LNCaP clone FGC (cell line): ENCODE measurements at regions not wholly inside any gene's neighbourhood (a gene's known extent, or its start where the extent isn't known, plus 50 kb on each side); places are given as distances from the start of the nearest gene placed in this dataset.

ENCODE experiments used
- DNase-seq: peaks from one replicate; pipeline ENCODE4 v3.0.0-alpha.2; 2011; ENCODE audit warnings: low read depth
- H3K4me3 ChIP-seq: 2 replicates; pipeline ENCODE4 v1.5.1; 2011; ENCODE audit warnings: mild to moderate bottlenecking, low read depth, low read length, control low read depth
- CTCF ChIP-seq: IDR thresholded peaks from 2 replicates; pipeline ENCODE4 v1.5.1; 2012; ENCODE audit warnings: mild to moderate bottlenecking; ENCODE audit not compliant: control insufficient read depth, insufficient read depth; ENCODE audit errors: extremely low read depth

- DNase-seq, result no peak
- H3K4me3 ChIP-seq, result no peak overlapping the region
- no peak for TF ChIP-seq CTCF
Measured at GRCh38 chr21:27408826-27409225, 441.9 kb upstream of the ADAMTS5 start.

- H3K4me3 ChIP-seq, result no peak overlapping the region
- TF ChIP-seq CTCF, result no peak
- no peak for DNase-seq
Measured at GRCh38 chr21:27407271-27407670, 440.4 kb upstream of the ADAMTS5 start.

GRCh38 chr21:27406300-27407009 lies 439.6 kb upstream of the ADAMTS5 start:
- no peak overlapping the region for H3K4me3 ChIP-seq
- TF ChIP-seq CTCF, result no peak
- DNase-seq, result no peak

- no peak overlapping the region for H3K4me3 ChIP-seq
- TF ChIP-seq CTCF, result no peak
- DNase-seq, result no peak
Measured at GRCh38 chr21:27403011-27403410, 436.1 kb upstream of the ADAMTS5 start.

DNA sequence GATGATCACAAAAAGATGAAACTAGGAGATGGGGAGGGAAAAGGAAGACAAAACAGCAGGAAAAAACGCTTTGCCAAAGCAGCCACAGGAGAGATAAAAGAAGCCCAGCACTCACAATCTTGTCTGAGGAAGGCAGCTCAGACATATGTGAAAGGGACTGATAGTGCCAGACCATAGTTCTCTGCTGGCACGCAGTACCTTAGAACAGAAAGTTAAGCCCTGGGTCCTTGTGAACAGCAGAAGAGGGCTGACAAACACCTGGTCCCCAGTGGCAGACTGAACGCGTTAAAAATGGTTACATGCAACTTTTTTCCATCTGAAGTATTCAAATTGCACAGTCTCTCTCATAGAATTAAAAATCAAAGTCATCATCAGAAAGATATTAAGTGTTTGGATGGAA lies 433.2 kb upstream of the ADAMTS5 start:
- DNase-seq, result no peak
- TF ChIP-seq CTCF, result no peak
- no peak overlapping the region for H3K4me3 ChIP-seq

- H3K4me3 ChIP-seq, result no peak overlapping the region
- no peak for TF ChIP-seq CTCF
- DNase-seq, result no peak
Measured at GRCh38 chr21:27397578-27397977, 430.7 kb upstream of the ADAMTS5 start.

- no peak overlapping the region for H3K4me3 ChIP-seq
- no peak for DNase-seq
- no peak for TF ChIP-seq CTCF
Measured at GRCh38 chr21:27393726-27394125, 426.8 kb upstream of the ADAMTS5 start.
